ENCODE measurements at regions not wholly inside any gene's neighbourhood (a gene's known extent, or its start where the extent isn't known, plus 50 kb on each side); places are given as distances from the start of the nearest gene placed in this dataset.
"Not testable (repeated sequence)": the region's sequence is repeated elsewhere in the genome, so short reads cannot be mapped to it uniquely, and the experiment has no call there.

GRCh38 chr2:184168823-184169222, 429.5 kb upstream of the ZNF804A start:
- not testable (repeated sequence) for TF ChIP-seq HMG20A (CRISPR knock-in tag; conservative IDR thresholded peaks at IDR 0.05); U2AF2 (optimal IDR thresholded peaks at IDR 0.05; ENCODE audit: low read depth, low read length); EZH2 (IDR thresholded peaks at IDR 0.05; ENCODE audit: borderline replicate concordance, low read depth, low read length); MNT (conservative IDR thresholded peaks at IDR 0.05); CEBPZ (IDR thresholded peaks at IDR 0.05; ENCODE audit: borderline replicate concordance, low read depth, low read length); POLR2A (conservative IDR thresholded peaks at IDR 0.05); BRD4 (IDR thresholded peaks at IDR 0.05); RB1 (IDR thresholded peaks at IDR 0.05; ENCODE audit: low read depth); STAT5B (CRISPR knock-in tag; IDR thresholded peaks at IDR 0.05)
